HCT116 (cell line): ENCODE measurements at regions not wholly inside any gene's neighbourhood (a gene's known extent, or its start where the extent isn't known, plus 50 kb on each side); places are given as distances from the start of the nearest gene placed in this dataset.

ENCODE experiments used
- ATAC-seq: fragments of 200-7000 bp; cut with Tn5 transposase; 2 replicates; pipeline ENCODE4 v1.9.1; 2020; ENCODE audit warnings: mild to moderate bottlenecking, moderate library complexity
- BruUV-seq: library from RNA; stranded (reverse); fragments of 400-500 nt; replicated peaks from 2 replicates; lab custom pipeline; 2021; lab: Mats Ljungman, UMichigan
- CTCF ChIA-PET: fragments of 300-600 bp; sonication (Branson Sonifier 250); formaldehyde crosslinking; loops from one replicate; lab custom pipeline; 2021; ENCODE audit warnings: antibody characterized with exemption; lab: Charles Lee
- POLR2A ChIA-PET: fragments of 300-600, 350-600 bp; sonication (Branson Sonifier 250); formaldehyde crosslinking; loops from one replicate; lab custom pipeline; 2021; ENCODE audit warnings: antibody characterized with exemption; lab: Charles Lee
- RAD21 ChIA-PET, 2 experiments: fragments of 300-600 bp; sonication (Branson Sonifier 250); formaldehyde crosslinking; loops; one replicate each; lab custom pipeline; 2023; ENCODE audit warnings: low total read pairs in 2 of 2; ENCODE audit not compliant: uncharacterized antibody in 2 of 2, unreplicated experiment in 2 of 2, low non-redundant PET in 1 of 2; lab: Charles Lee
- DNase-seq: peaks from one replicate; pipeline ENCODE4 v3.0.0-alpha.2; 2010; ENCODE audit warnings: low read depth, low spot score
- H2AFZ ChIP-seq: fragments of 200-600 bp; shearing (Covaris generic), sonication (generic); 2 replicates; pipeline ENCODE4 v1.6.1; 2017; ENCODE audit warnings: low read depth, mixed run types, mixed read lengths, antibody characterized with exemption, low read length; ENCODE audit not compliant: poor library complexity, severe bottlenecking
- H3K27ac ChIP-seq: 2 replicates; pipeline ENCODE4 v1.5.1; 2012; ENCODE audit warnings: low read depth, low read length
- H3K27me3 ChIP-seq: fragments of 200-600 bp; sonication (generic); 2 replicates; pipeline ENCODE4 v1.6.1; 2016; ENCODE audit warnings: mixed run types, low read length, mixed read lengths; ENCODE audit not compliant: insufficient read depth
- H3K36me3 ChIP-seq, 2 experiments: fragments of 200-500 bp in 1 of 2; fragments of 200-600 bp in 1 of 2; sonication (Bioruptor generic) in 1 of 2; sonication (generic) in 1 of 2; 2 replicates each; pipeline versions ENCODE4 v1.5.1 to v1.6.1; 2014 to 2016; ENCODE audit warnings: low read length in 2 of 2, inconsistent platforms in 1 of 2, mixed read lengths in 1 of 2, mixed run types in 1 of 2; ENCODE audit not compliant: insufficient read depth in 2 of 2, control insufficient read depth in 1 of 2
- H3K4me1 ChIP-seq, 2 experiments: fragments of 200-600 bp in 1 of 2; sonication (generic) in 1 of 2; 2 replicates each; pipeline versions ENCODE4 v1.5.1 to v1.6.1; 2012 to 2017; ENCODE audit warnings: low read length in 2 of 2, inconsistent platforms in 1 of 2, mild to moderate bottlenecking in 1 of 2, mixed read lengths in 1 of 2, mixed run types in 1 of 2, moderate library complexity in 1 of 2; ENCODE audit not compliant: insufficient read depth in 2 of 2, control insufficient read depth in 1 of 2
- H3K4me2 ChIP-seq: fragments of 200-600 bp; sonication (generic); 2 replicates; pipeline ENCODE4 v1.6.1; 2017; ENCODE audit warnings: mixed run types, low read length, mixed read lengths
- H3K4me3 ChIP-seq, 2 experiments: fragments of 200-600 bp in 1 of 2; sonication (generic) in 1 of 2; replicated peaks in 1 of 2; 2 replicates each; pipeline ENCODE4 v1.5.1; 2011 to 2016; ENCODE audit warnings: low read length in 2 of 2, control low read depth in 1 of 2, low read depth in 1 of 2, mild to moderate bottlenecking in 1 of 2, mixed read lengths in 1 of 2, mixed run types in 1 of 2
- H3K79me2 ChIP-seq: fragments of 200-600 bp; sonication (generic); 2 replicates; pipeline ENCODE4 v1.6.1; 2017; ENCODE audit warnings: mild to moderate bottlenecking, mixed run types, low read length, moderate library complexity, mixed read lengths; ENCODE audit not compliant: insufficient read depth
- H3K9ac ChIP-seq: fragments of 200-600 bp; sonication (generic); 2 replicates; pipeline ENCODE4 v1.6.1; 2016; ENCODE audit warnings: low read length, mixed read lengths
- H3K9me2 ChIP-seq: fragments of 200-600 bp; sonication (generic), shearing (Covaris generic); 2 replicates; pipeline ENCODE4 v1.6.1; 2017; ENCODE audit warnings: mixed run types, mild to moderate bottlenecking, moderate library complexity; ENCODE audit not compliant: insufficient read depth
- H3K9me3 ChIP-seq, 2 experiments: fragments of 200-500 bp in 1 of 2; fragments of 200-600 bp in 1 of 2; sonication (Bioruptor generic) in 1 of 2; sonication (generic) in 1 of 2; 2 replicates each; pipeline ENCODE4 v1.6.1; 2014 to 2017; ENCODE audit warnings: low read length in 2 of 2, mixed read lengths in 2 of 2, inconsistent platforms in 1 of 2, low read depth in 1 of 2, mild to moderate bottlenecking in 1 of 2, mixed run types in 1 of 2, moderate library complexity in 1 of 2; ENCODE audit not compliant: control insufficient read depth in 1 of 2, insufficient read depth in 1 of 2
- H4K20me1 ChIP-seq: fragments of 200-600 bp; sonication (generic), shearing (Covaris generic); 2 replicates; pipeline ENCODE4 v1.6.1; 2017; ENCODE audit warnings: mixed run types, mild to moderate bottlenecking, moderate library complexity; ENCODE audit not compliant: insufficient read depth
- CBX3 ChIP-seq: IDR thresholded peaks from 2 replicates; pipeline ENCODE4 v1.6.1; 2012; ENCODE audit warnings: low read depth
- CEBPB ChIP-seq: IDR thresholded peaks from 2 replicates; pipeline ENCODE4 v1.6.1; 2012; ENCODE audit warnings: low read depth
- ELF1 ChIP-seq: IDR thresholded peaks from 2 replicates; pipeline ENCODE4 v1.6.1; 2012; ENCODE audit warnings: low read depth, borderline replicate concordance
- EZH2 ChIP-seq: fragments of 200-600 bp; sonication (generic); IDR thresholded peaks from 2 replicates; pipeline ENCODE4 v1.6.1; 2017; ENCODE audit warnings: antibody characterized with exemption, mixed run types
- EZH2phosphoT487 ChIP-seq: fragments of 200-600 bp; IDR thresholded peaks from 2 replicates; pipeline ENCODE4 v1.6.1; 2018; ENCODE audit warnings: antibody characterized with exemption, borderline replicate concordance
- FOSL1 ChIP-seq: IDR thresholded peaks from 2 replicates; pipeline ENCODE4 v1.6.1; 2012; ENCODE audit warnings: low read depth
- JUND ChIP-seq: IDR thresholded peaks from 2 replicates; pipeline ENCODE4 v1.6.1; 2012
- POLR2A ChIP-seq: IDR thresholded peaks from 2 replicates; pipeline ENCODE4 v1.7.0; 2011; ENCODE audit warnings: borderline replicate concordance; ENCODE audit not compliant: insufficient read depth, insufficient read length; ENCODE audit errors: extremely low read depth
- SIN3A ChIP-seq: IDR thresholded peaks from 2 replicates; pipeline ENCODE4 v1.6.1; 2012; ENCODE audit warnings: low read depth
- SRF ChIP-seq: IDR thresholded peaks from 2 replicates; pipeline ENCODE4 v1.6.1; 2012; ENCODE audit warnings: low read depth
- YY1 ChIP-seq: IDR thresholded peaks from 2 replicates; pipeline ENCODE4 v1.6.1; 2011; ENCODE audit warnings: low read length, low read depth, moderate library complexity, mild to moderate bottlenecking; ENCODE audit not compliant: insufficient replicate concordance; ENCODE audit errors: extremely low read depth
- ZFX ChIP-seq: fragments of 450-650 bp; IDR thresholded peaks from 2 replicates; pipeline ENCODE4 v1.6.1; 2017
- ZNF274 ChIP-seq: fragments of 200-500 bp; sonication (Bioruptor generic); IDR thresholded peaks from 2 replicates; pipeline ENCODE4 v1.6.1; 2014; ENCODE audit warnings: mild to moderate bottlenecking, low read depth, low read length, inconsistent platforms
- intact Hi-C: fragments of 100-400 bp; cut with micrococcal nuclease; formaldehyde crosslinking; loops from 2 replicates; pipeline ENCODE4 v1.10.0; 2022
- TF ChIP-seq, protein P1 (sequence below), 3 experiments: fragments of 200-600 bp in 1 of 3; sonication (generic) in 1 of 3; IDR thresholded peaks in 2 of 3; conservative IDR thresholded peaks in 1 of 3; 2 replicates each; pipeline ENCODE4 v1.5.1; 2012 to 2017; ENCODE audit warnings: low read depth in 2 of 3, low read length in 2 of 3, antibody characterized with exemption in 1 of 3, borderline replicate concordance in 1 of 3, control low read depth in 1 of 3, mild to moderate bottlenecking in 1 of 3, mixed read lengths in 1 of 3, mixed run types in 1 of 3, moderate library complexity in 1 of 3; ENCODE audit not compliant: insufficient read depth in 1 of 3
- TF ChIP-seq, protein P2 (sequence below): IDR thresholded peaks from 2 replicates; pipeline ENCODE4 v1.6.1; 2011; ENCODE audit warnings: mild to moderate bottlenecking, low read length, moderate library complexity; ENCODE audit not compliant: insufficient replicate concordance; ENCODE audit errors: extremely low read depth

DNA sequence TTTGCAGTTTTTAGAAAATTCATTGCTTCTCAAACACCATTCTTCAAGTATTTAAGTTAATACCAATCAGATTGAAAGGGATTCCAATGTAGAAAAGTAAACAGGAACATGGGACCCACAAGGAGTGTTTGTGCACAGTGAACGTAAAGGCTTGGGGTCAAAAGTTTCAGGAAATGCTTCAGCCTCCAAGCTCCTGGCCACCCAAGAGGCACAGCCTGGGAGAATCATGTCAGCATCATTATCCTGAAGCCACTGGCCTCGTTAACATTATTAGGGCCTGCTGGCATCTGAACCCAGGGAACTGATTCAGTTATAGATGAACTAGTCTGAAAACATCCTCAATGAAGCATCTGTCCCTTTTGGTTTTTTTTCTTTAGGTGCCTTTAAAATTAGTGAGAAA lies 122.9 kb downstream of the NXNL2 start:
- H3K36me3 ChIP-seq, result no peaks in the 10 kb centered on the region
- no peaks in the 10 kb centered on the region for H3K9me2 ChIP-seq
- CTCF ChIA-PET, result no interaction called here
- intact Hi-C loops, result no loop called here
- H3K4me2 ChIP-seq, result no peak overlapping the region
- H3K4me3 ChIP-seq, result no peak overlapping the region
- no peaks in the 10 kb centered on the region for H3K27me3 ChIP-seq
- H3K9ac ChIP-seq, result no peak overlapping the region
- no peak overlapping the region for H2AFZ ChIP-seq
- no peak for DNase-seq
- no TSS peak for BruUV-seq
- POLR2A ChIA-PET, result no interaction called here
- RAD21 ChIA-PET, result no interaction called here
- no peaks in the 10 kb centered on the region for H3K79me2 ChIP-seq
- no peak overlapping the region for H3K27ac ChIP-seq
- no peaks in the 10 kb centered on the region for H3K4me1 ChIP-seq
- TF ChIP-seq EZH2, result no peak
- TF ChIP-seq POLR2A, result no peak
- TF ChIP-seq SIN3A, result no peak
- TF ChIP-seq ELF1, result no peak
- TF ChIP-seq CEBPB, result no peak
- TF ChIP-seq YY1, result no peak
- TF ChIP-seq, protein P1, sequence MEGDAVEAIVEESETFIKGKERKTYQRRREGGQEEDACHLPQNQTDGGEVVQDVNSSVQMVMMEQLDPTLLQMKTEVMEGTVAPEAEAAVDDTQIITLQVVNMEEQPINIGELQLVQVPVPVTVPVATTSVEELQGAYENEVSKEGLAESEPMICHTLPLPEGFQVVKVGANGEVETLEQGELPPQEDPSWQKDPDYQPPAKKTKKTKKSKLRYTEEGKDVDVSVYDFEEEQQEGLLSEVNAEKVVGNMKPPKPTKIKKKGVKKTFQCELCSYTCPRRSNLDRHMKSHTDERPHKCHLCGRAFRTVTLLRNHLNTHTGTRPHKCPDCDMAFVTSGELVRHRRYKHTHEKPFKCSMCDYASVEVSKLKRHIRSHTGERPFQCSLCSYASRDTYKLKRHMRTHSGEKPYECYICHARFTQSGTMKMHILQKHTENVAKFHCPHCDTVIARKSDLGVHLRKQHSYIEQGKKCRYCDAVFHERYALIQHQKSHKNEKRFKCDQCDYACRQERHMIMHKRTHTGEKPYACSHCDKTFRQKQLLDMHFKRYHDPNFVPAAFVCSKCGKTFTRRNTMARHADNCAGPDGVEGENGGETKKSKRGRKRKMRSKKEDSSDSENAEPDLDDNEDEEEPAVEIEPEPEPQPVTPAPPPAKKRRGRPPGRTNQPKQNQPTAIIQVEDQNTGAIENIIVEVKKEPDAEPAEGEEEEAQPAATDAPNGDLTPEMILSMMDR (IDR thresholded peaks at IDR 0.05 in 2 of 3, conservative IDR thresholded peaks at IDR 0.05 in 1 of 3; ENCODE audit: borderline replicate concordance in 1 of 3, insufficient read depth in 1 of 3, low read depth in 2 of 3, low read length in 2 of 3), result no peak
- no peak for TF ChIP-seq CBX3
- no peak for TF ChIP-seq JUND
- H3K9me3 ChIP-seq, result no peaks in the 10 kb centered on the region
- no peaks in the 10 kb centered on the region for H4K20me1 ChIP-seq
- no peak for ATAC-seq

DNA sequence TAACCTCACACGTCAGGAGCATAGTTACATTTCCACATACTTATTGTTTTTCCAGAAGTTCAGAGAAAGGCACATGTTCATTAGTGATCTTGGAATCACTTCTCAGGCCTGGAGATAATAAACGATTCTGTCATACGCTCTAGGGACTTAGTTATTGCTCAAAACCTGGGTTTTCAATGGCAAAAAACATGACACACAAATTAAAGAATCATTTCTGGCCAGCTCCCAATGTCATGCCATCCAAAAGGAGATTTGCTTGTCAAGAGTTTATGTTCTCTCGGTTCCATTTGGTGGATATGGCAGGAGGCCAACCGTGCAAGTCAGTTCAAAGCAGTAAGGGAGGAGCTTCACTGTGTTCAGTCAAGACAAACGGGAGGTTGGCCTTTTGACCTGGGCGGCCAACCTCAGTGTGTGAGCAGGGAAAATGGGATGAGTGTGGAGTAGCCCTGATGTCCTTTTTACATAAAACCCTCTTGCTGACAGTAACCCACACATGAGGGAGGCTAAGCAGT lies 123.4 kb downstream of the NXNL2 start:
- Histone ChIP-seq H3K4me1 (no peaks in the 10 kb centered on the region), H4K20me1 (no peaks in the 10 kb centered on the region), H3K79me2 (no peaks in the 10 kb centered on the region), H3K9me2 (no peaks in the 10 kb centered on the region), H3K9ac (no peak overlapping the region), H2AFZ (no peak overlapping the region), H3K4me3 (no peak overlapping the region), H3K36me3 (no peaks in the 10 kb centered on the region), H3K27ac (no peak overlapping the region), H3K9me3 (no peaks in the 10 kb centered on the region), H3K4me2 (no peak overlapping the region), H3K27me3 (no peaks in the 10 kb centered on the region)
- ChIA-PET CTCF (no interaction called here), POLR2A (no interaction called here), RAD21 (no interaction called here)
- intact Hi-C loops, result no loop called here
- no peak for DNase-seq
- BruUV-seq, result no TSS peak
- ATAC-seq, result no peak
- TF ChIP-seq, protein P2, sequence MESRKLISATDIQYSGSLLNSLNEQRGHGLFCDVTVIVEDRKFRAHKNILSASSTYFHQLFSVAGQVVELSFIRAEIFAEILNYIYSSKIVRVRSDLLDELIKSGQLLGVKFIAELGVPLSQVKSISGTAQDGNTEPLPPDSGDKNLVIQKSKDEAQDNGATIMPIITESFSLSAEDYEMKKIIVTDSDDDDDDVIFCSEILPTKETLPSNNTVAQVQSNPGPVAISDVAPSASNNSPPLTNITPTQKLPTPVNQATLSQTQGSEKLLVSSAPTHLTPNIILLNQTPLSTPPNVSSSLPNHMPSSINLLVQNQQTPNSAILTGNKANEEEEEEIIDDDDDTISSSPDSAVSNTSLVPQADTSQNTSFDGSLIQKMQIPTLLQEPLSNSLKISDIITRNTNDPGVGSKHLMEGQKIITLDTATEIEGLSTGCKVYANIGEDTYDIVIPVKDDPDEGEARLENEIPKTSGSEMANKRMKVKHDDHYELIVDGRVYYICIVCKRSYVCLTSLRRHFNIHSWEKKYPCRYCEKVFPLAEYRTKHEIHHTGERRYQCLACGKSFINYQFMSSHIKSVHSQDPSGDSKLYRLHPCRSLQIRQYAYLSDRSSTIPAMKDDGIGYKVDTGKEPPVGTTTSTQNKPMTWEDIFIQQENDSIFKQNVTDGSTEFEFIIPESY, result no peak
- TF ChIP-seq JUND (no peak), ZFX (no peak), SRF (no peak), ELF1 (no peak), CEBPB (no peak), FOSL1 (no peak), EZH2phosphoT487 (no peak), ZNF274 (no peak)
- TF ChIP-seq, protein P1 (IDR thresholded peaks at IDR 0.05 in 2 of 3, conservative IDR thresholded peaks at IDR 0.05 in 1 of 3; ENCODE audit: borderline replicate concordance in 1 of 3, insufficient read depth in 1 of 3, low read depth in 2 of 3, low read length in 2 of 3), result no peak
